ENCODE measurements at regions not wholly inside any gene's neighbourhood (a gene's known extent, or its start where the extent isn't known, plus 50 kb on each side); places are given as distances from the start of the nearest gene placed in this dataset.
"Not testable (repeated sequence)": the region's sequence is repeated elsewhere in the genome, so short reads cannot be mapped to it uniquely, and the experiment has no call there.

DNA sequence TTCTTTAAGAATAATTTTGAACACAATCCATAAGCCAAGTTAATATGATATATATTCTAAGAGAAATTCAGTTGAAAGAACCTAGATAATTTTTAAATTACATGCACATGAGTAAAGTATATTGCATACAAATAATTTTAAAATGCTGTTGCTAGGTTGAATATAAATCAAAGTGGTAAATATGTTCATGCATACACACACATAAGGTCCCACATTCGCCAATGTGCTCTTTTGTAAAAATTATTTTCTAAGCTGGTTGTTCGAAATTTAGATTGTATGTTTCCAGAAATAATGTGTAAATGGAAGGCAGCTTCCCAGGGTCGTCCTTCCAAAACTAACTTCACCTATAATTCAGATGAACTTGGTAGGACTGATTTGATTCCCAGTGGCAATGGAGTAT lies 173.7 kb upstream of the CCDC196 start:
- intact Hi-C loops (cut with micrococcal nuclease), result no loop called here
- no peaks in the 10 kb centered on the region for H3K27me3 Mint-ChIP-seq
- no peak overlapping the region for H3K4me3 Mint-ChIP-seq
- H3K9me3 Mint-ChIP-seq, result peaks cover 44% of the 10 kb centered on the region
- H3K4me1 Mint-ChIP-seq (ENCODE audit: low read depth), result no peaks in the 10 kb centered on the region
- H3K27ac Mint-ChIP-seq, result no peak overlapping the region
- H3K36me3 Mint-ChIP-seq (ENCODE audit: low read depth), result no peaks in the 10 kb centered on the region

DNA sequence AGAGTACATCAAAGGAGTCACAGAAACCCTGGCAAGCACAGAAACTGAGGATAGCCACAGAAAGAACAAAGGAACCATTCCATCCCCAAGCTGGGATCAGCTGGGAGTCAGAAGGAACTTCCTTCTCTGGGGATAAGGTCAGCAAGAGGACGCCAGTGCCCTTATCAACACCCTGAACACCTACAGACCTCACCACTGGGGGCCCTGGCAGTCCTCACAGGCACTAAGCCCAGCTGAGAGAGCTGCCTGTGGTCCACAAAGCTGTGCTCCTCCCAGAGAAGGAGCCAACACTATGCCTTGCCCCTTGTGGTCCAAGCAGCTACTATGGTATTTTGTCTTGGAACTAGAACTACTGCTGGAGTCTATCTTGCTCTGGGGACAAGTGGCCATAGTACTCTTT lies 171.1 kb upstream of the CCDC196 start:
- peaks cover 52% of the 10 kb centered on the region for H3K9me3 Mint-ChIP-seq
- H3K27ac Mint-ChIP-seq, result no peak overlapping the region
- no peaks in the 10 kb centered on the region for H3K27me3 Mint-ChIP-seq
- no peak overlapping the region for H3K4me3 Mint-ChIP-seq
- intact Hi-C loops (cut with micrococcal nuclease), result no loop called here
- H3K4me1 Mint-ChIP-seq (ENCODE audit: low read depth), result no peaks in the 10 kb centered on the region
- H3K36me3 Mint-ChIP-seq (ENCODE audit: low read depth), result no peaks in the 10 kb centered on the region

- no peak overlapping the region for H3K4me3 Mint-ChIP-seq
- H3K27ac Mint-ChIP-seq, result no peak overlapping the region
- H3K36me3 Mint-ChIP-seq (ENCODE audit: low read depth), result no peaks in the 10 kb centered on the region
Measured at GRCh38 chr14:66315548-66315947, 170.6 kb upstream of the CCDC196 start.

GRCh38 chr14:66322564-66322963 lies 163.6 kb upstream of the CCDC196 start:
- Mint-ChIP-seq H3K36me3 (ENCODE audit: low read depth) (no peaks in the 10 kb centered on the region), H3K27me3 (no peaks in the 10 kb centered on the region), H3K27ac (no peak overlapping the region), H3K4me1 (ENCODE audit: low read depth) (no peaks in the 10 kb centered on the region), H3K9me3 (peaks cover 37% of the 10 kb centered on the region), H3K4me3 (no peak overlapping the region)
- intact Hi-C loops (cut with micrococcal nuclease), result no loop called here

More at GRCh38 chr14:66315548-66315947, 170.6 kb upstream of the CCDC196 start:
- Mint-ChIP-seq H3K9me3 (peaks cover 52% of the 10 kb centered on the region), H3K27me3 (no peaks in the 10 kb centered on the region), H3K4me1 (ENCODE audit: low read depth) (no peaks in the 10 kb centered on the region)
- intact Hi-C loops (cut with micrococcal nuclease), result no loop called here

DNA sequence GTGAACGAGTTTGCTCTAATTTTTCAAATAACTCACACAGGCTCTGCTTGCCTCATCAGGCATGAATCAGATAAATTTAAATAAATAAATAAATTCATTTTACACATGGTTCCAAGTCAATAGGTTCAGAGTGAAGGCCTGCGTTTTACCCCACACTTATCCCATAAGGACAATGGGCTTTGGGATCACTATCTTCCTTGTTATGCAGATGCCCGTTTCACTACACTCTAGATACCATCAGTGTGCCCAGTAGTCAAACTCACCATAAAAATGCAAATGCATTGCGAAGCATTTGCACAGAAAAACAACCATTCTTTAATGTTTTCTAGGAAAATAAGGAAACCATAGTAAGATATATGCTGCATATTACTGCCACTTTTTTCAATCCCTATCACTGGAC lies 155.9 kb upstream of the CCDC196 start:
- H3K4me1 Mint-ChIP-seq (ENCODE audit: low read depth), result no peaks in the 10 kb centered on the region
- no peaks in the 10 kb centered on the region for H3K27me3 Mint-ChIP-seq
- H3K27ac Mint-ChIP-seq, result no peak overlapping the region
- no peak overlapping the region for H3K4me3 Mint-ChIP-seq
- no peaks in the 10 kb centered on the region for H3K36me3 Mint-ChIP-seq (ENCODE audit: low read depth)
- intact Hi-C loops (cut with micrococcal nuclease), result no loop called here
- H3K9me3 Mint-ChIP-seq, result peaks cover 4% of the 10 kb centered on the region

- intact Hi-C loops (cut with micrococcal nuclease), result no loop called here
- no peaks in the 10 kb centered on the region for H3K4me1 Mint-ChIP-seq (ENCODE audit: low read depth)
- H3K4me3 Mint-ChIP-seq, result no peak overlapping the region
- H3K27ac Mint-ChIP-seq, result no peak overlapping the region
- H3K27me3 Mint-ChIP-seq, result no peaks in the 10 kb centered on the region
- H3K9me3 Mint-ChIP-seq, result peaks cover 11% of the 10 kb centered on the region
- H3K36me3 Mint-ChIP-seq (ENCODE audit: low read depth), result no peaks in the 10 kb centered on the region
Measured at GRCh38 chr14:66330916-66331315, 155.3 kb upstream of the CCDC196 start.

DNA sequence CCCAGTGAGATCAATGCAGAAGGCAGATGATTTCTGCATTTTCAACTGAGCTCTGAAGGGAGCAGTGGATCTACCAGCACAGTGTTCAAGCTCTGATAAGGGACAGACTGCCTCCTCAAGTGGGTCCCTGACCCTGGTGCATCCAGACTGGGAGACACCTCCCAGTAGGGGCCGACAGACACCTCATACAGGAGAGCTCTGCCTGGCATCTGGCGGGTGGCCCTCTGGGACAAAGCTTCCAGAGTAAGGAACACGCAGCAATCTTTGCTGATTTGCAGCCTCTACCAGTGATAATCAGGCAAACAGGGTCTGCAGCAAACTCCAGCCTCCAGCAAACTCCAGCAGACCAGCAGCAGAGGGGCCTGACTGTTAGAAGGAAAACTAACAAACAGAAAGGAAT lies 152.9 kb upstream of the CCDC196 start:
- H3K4me3 Mint-ChIP-seq; H3K27me3 Mint-ChIP-seq; intact Hi-C loops (cut with micrococcal nuclease); H3K27ac Mint-ChIP-seq; H3K36me3 Mint-ChIP-seq (ENCODE audit: low read depth); H3K4me1 Mint-ChIP-seq (ENCODE audit: low read depth): not testable (repeated sequence)
- H3K9me3 Mint-ChIP-seq, result peaks cover 13% of the 10 kb centered on the region

DNA sequence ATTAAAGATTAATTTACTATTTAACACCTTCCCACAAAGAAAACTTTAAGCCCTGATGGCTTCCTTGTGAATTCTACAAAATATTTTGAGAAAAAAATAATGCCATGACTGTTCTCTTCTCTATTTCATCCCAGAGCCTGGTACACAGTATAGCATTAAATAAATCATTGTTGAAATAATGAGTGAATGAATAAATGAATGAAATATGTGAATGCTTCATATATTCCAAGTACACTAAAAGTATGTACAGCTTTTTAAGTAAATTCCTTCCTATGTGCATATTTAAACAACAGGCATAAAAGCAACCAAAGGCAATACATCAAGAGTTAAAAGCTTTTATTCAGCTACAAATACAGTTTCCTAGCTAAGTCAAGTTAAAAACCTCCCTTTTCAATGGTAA lies 144.9 kb upstream of the CCDC196 start:
- Mint-ChIP-seq H3K4me3 (no peak overlapping the region), H3K36me3 (ENCODE audit: low read depth) (no peaks in the 10 kb centered on the region), H3K27ac (no peak overlapping the region), H3K27me3 (no peaks in the 10 kb centered on the region), H3K9me3 (no peaks in the 10 kb centered on the region), H3K4me1 (ENCODE audit: low read depth) (no peaks in the 10 kb centered on the region)
- intact Hi-C loops (cut with micrococcal nuclease), result no loop called here

DNA sequence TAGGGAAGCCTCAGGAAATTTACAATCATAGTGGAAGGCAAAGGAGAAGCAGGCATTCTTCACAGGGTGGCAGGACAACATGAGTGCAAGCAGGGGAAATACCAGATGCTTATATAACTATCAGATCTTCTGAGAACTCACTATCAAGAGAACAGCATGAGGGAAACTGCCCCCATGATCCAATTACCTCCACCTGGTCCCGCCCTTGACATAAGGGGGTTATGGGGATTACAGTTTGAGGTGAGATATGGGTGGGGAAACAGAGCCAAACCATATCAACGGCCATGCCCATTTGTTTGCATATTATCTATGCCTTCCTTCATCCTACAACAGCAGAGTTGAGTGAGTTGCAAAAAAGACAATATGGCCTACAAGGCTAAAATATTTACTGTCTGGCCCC lies 140.2 kb upstream of the CCDC196 start:
- no peaks in the 10 kb centered on the region for H3K27me3 Mint-ChIP-seq
- H3K4me3 Mint-ChIP-seq, result no peak overlapping the region
- H3K27ac Mint-ChIP-seq, result no peak overlapping the region
- intact Hi-C loops (cut with micrococcal nuclease), result no loop called here
- H3K4me1 Mint-ChIP-seq (ENCODE audit: low read depth), result no peaks in the 10 kb centered on the region
- H3K9me3 Mint-ChIP-seq, result peaks cover 29% of the 10 kb centered on the region
- no peaks in the 10 kb centered on the region for H3K36me3 Mint-ChIP-seq (ENCODE audit: low read depth)

GRCh38 chr14:66351310-66351709 lies 134.9 kb upstream of the CCDC196 start:
- H3K27ac Mint-ChIP-seq, result no peak overlapping the region
- intact Hi-C loops (cut with micrococcal nuclease), result no loop called here
- no peaks in the 10 kb centered on the region for H3K4me1 Mint-ChIP-seq (ENCODE audit: low read depth)
- no peak overlapping the region for H3K4me3 Mint-ChIP-seq
- H3K36me3 Mint-ChIP-seq (ENCODE audit: low read depth), result no peaks in the 10 kb centered on the region
- peaks cover 42% of the 10 kb centered on the region for H3K9me3 Mint-ChIP-seq
- H3K27me3 Mint-ChIP-seq, result no peaks in the 10 kb centered on the region

GRCh38 chr14:66359500-66359899 lies 126.7 kb upstream of the CCDC196 start:
- Mint-ChIP-seq H3K36me3 (ENCODE audit: low read depth) (no peaks in the 10 kb centered on the region), H3K9me3 (no peaks in the 10 kb centered on the region), H3K27me3 (no peaks in the 10 kb centered on the region), H3K4me3 (no peak overlapping the region), H3K27ac (no peak overlapping the region), H3K4me1 (ENCODE audit: low read depth) (no peaks in the 10 kb centered on the region)
- intact Hi-C loops (cut with micrococcal nuclease), result loop anchor here (5.0 kb wide), 1 partner anchor 758 kb away; no protein-coding TSS in a partner anchor

DNA sequence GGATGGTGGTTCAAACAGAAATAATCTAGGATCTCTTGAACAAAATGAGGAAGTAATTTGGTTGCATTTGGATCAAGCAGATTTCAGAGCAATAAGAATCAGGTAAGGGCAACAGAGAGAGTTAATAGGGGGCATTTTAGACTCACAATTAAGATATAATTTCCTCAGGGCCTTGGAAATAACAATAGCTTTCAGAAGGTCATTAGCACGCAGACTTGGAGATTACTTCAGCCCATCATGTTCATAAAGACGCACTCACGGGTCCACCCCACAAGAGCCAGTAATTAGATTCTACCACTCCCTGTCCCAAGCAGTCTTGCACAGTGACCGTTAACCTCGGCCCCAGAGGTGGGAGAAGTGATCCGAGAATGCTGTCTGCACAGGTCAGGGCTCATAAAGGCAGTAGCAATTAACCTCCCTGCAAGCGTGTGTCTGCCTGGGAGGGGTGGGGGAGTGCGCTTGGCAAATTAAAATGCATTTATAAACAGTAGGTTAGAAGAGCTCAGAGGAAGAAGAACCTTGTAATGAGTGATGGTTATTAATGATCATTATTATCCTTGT lies 125.7 kb upstream of the CCDC196 start:
- Mint-ChIP-seq H3K9me3 (no peaks in the 10 kb centered on the region), H3K27me3 (no peaks in the 10 kb centered on the region), H3K4me3 (no peak overlapping the region), H3K36me3 (ENCODE audit: low read depth) (no peaks in the 10 kb centered on the region), H3K27ac (no peak overlapping the region), H3K4me1 (ENCODE audit: low read depth) (no peaks in the 10 kb centered on the region)
- intact Hi-C loops (cut with micrococcal nuclease), result no loop called here

- H3K4me3 Mint-ChIP-seq, result no peak overlapping the region
- intact Hi-C loops (cut with micrococcal nuclease), result no loop called here
- H3K36me3 Mint-ChIP-seq (ENCODE audit: low read depth), result no peaks in the 10 kb centered on the region
- no peak overlapping the region for H3K27ac Mint-ChIP-seq
- H3K4me1 Mint-ChIP-seq (ENCODE audit: low read depth), result no peaks in the 10 kb centered on the region
- H3K9me3 Mint-ChIP-seq, result no peaks in the 10 kb centered on the region
- H3K27me3 Mint-ChIP-seq, result no peaks in the 10 kb centered on the region
Measured at GRCh38 chr14:66361013-66361412, 125.2 kb upstream of the CCDC196 start.

- H3K27ac Mint-ChIP-seq, result no peak overlapping the region
- no peaks in the 10 kb centered on the region for H3K9me3 Mint-ChIP-seq
- H3K27me3 Mint-ChIP-seq, result no peaks in the 10 kb centered on the region
- H3K4me3 Mint-ChIP-seq, result no peak overlapping the region
- intact Hi-C loops (cut with micrococcal nuclease), result no loop called here
- H3K36me3 Mint-ChIP-seq (ENCODE audit: low read depth), result no peaks in the 10 kb centered on the region
- H3K4me1 Mint-ChIP-seq (ENCODE audit: low read depth), result no peaks in the 10 kb centered on the region
Measured at GRCh38 chr14:66365388-66365787, 120.8 kb upstream of the CCDC196 start.

DNA sequence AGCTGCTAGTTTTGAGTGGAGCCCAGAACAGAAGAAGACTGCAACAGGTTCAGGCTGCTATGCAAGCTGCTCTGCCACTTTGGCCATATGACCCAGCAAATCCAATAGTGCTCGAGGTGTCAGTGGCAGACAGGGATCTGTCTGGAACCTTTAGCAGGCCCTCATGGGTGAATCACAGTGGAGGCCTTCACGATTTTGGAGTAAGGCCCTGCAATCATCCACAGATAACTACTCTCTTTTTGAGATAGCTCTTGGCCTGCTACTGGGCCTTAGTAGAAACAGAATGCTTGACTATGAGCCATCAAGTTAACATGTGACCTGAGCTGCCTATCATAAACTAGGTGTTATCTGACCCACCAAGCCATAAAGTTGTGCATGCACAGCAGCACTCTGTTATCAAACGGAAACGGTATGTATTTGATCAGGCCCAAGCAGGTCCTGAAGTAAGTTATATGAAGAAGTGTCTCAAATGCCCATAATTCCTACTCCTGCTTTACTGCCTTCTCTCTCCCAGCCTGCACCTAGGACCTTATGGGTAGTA lies 116.9 kb upstream of the CCDC196 start:
- Mint-ChIP-seq H3K36me3 (ENCODE audit: low read depth) (no peaks in the 10 kb centered on the region), H3K9me3 (no peaks in the 10 kb centered on the region), H3K27me3 (no peaks in the 10 kb centered on the region), H3K4me3 (no peak overlapping the region), H3K4me1 (ENCODE audit: low read depth) (no peaks in the 10 kb centered on the region), H3K27ac (no peak overlapping the region)
- intact Hi-C loops (cut with micrococcal nuclease), result no loop called here
